ENCODE measurements at regions not wholly inside any gene's neighbourhood (a gene's known extent, or its start where the extent isn't known, plus 50 kb on each side); places are given as distances from the start of the nearest gene placed in this dataset.

DNA sequence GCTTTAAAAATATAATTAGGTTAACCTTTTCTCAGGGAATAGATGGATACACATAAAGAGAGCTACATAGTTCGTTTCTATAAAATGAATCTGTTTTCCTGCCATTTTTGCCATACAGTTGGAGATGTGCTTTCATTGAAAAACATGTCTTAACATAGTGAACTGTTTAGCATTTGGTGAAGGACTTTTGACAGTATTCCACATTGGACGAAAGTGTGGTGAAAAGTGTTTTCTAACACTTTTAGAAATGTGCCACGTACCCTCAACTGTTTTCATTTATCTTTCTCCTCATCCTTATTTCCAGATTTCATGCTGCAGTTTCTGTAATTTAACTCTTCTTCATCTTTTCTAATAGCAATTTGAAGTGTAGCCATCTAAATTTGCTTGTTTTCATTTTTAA lies 249.1 kb upstream of the MTNR1B start:
- TF ChIP-seq, protein P1, sequence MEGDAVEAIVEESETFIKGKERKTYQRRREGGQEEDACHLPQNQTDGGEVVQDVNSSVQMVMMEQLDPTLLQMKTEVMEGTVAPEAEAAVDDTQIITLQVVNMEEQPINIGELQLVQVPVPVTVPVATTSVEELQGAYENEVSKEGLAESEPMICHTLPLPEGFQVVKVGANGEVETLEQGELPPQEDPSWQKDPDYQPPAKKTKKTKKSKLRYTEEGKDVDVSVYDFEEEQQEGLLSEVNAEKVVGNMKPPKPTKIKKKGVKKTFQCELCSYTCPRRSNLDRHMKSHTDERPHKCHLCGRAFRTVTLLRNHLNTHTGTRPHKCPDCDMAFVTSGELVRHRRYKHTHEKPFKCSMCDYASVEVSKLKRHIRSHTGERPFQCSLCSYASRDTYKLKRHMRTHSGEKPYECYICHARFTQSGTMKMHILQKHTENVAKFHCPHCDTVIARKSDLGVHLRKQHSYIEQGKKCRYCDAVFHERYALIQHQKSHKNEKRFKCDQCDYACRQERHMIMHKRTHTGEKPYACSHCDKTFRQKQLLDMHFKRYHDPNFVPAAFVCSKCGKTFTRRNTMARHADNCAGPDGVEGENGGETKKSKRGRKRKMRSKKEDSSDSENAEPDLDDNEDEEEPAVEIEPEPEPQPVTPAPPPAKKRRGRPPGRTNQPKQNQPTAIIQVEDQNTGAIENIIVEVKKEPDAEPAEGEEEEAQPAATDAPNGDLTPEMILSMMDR (IDR thresholded peaks at IDR 0.05) = no peak
- no peak for TF ChIP-seq EZH2 (IDR thresholded peaks at IDR 0.05)
